ENCODE measurements at regions not wholly inside any gene's neighbourhood (a gene's known extent, or its start where the extent isn't known, plus 50 kb on each side); places are given as distances from the start of the nearest gene placed in this dataset.
A peak's percentile ranks its signal among the peaks of the same experiment; 100 is the strongest.

DNA sequence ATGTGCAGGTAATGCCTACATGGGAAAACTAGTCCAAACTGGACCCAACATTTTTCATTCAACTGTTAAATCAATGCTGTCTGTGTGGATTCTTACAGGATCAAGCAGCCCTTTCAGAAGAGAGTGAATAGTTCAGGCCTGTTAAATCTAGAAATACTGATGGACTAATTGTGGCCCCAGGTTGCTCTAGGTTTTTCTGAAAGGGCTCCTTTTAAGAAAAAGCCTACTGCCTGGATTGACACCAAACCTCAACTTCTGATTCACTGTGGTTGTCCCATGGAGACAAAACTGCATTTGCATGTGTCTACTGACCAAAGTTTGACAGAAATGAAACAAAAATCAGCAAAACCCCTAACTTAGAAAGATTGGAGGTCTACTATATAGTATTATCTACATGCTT, 437.0 kb downstream of the KLF12 start:
- ATAC-seq, result no peak
- Histone ChIP-seq H3K27me3 (ENCODE audit: control insufficient read depth in 2 of 2, insufficient read depth in 2 of 2, low read length in 2 of 2) (no peaks in the 10 kb centered on the region), H3K9me3 (ENCODE audit: control insufficient read depth in 2 of 3, low read length in 3 of 3) (no peaks in the 10 kb centered on the region), H3K27ac (ENCODE audit: low read depth, low read length) (no peak overlapping the region), H3K4me1 (ENCODE audit: control insufficient read depth in 2 of 2, insufficient read depth in 2 of 2, low read length in 2 of 2) (peaks cover 0 to 10% of the 10 kb centered on the region in 2 donors), H3K36me3 (ENCODE audit: control insufficient read depth in 2 of 3, insufficient read depth in 3 of 3, low read length in 3 of 3) (peaks cover 11 to 35% (median 15%) of the 10 kb centered on the region in 3 experiments), H3K4me3 (ENCODE audit: low read length) (no peak overlapping the region)
- no peak for DNase-seq
- peaks cover 2 to 33% (median 22%) of the 10 kb centered on the region in 7 donors for H3K4me1 Mint-ChIP-seq
- no peaks in the 10 kb centered on the region for H3K27me3 Mint-ChIP-seq
- H3K27ac Mint-ChIP-seq, result peak overlapping the region in 4 of 9 donors; percentile 43 to 76 (median 58)
- H3K9me3 Mint-ChIP-seq, result peaks cover 0 to 4% (median 0%) of the 10 kb centered on the region in 11 donors
- CTCF ChIA-PET, result no interaction called here
- H3K36me3 Mint-ChIP-seq, result peaks cover 13 to 55% (median 42%) of the 10 kb centered on the region in 5 donors
- POLR2A ChIA-PET, result interaction anchor here (0.9 kb wide), 1 partner anchor 9 kb away, joined by 4 read pairs; no protein-coding TSS in a partner anchor
- H3K4me3 Mint-ChIP-seq, result no peak overlapping the region
- intact Hi-C loops (cut with micrococcal nuclease), result no loop called here

DNA sequence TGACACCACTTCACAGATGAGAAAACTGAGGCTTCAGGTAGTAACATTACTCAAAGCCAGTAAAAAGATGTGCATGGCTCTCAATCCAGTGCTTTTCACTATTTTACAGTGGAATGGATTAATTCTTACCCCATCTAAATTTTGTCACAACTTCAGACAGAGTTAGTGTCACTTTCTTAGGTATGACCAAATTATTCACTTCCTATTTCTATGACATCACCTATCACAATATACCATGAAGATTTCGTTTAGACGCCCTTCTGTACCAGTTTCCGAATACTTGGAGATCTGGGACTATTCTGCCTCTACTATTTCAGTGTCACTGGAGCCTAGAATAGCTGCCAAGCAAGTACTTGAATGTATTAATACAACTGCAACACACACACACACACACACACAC, 437.5 kb downstream of the KLF12 start:
- Mint-ChIP-seq H3K27me3 (no peaks in the 10 kb centered on the region), H3K36me3 (peaks cover 13 to 60% (median 45%) of the 10 kb centered on the region in 5 donors)
- POLR2A ChIA-PET, result no interaction called here

DNA sequence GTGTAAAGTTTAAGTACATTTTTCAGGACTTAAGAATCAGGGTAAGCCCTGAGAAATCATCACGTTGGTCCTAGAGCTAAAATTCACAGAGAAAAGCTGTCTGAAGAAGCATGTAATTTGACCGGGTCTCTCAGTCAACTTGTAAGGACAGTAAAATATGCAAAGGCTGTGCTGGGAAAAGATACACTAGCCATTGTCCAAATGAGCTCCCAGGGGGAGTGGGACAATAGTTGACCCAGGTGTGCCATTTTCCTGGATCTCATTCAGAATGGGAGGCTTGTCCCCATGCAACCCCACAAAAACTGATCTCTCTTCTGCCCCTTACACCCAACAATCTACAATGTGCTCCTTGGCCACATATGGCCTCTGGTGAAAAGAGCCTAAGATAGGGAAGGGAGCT, 437.9 kb downstream of the KLF12 start:
- no peak overlapping the region for H3K4me3 ChIP-seq (ENCODE audit: low read length)
- peaks cover 0 to 4% (median 0%) of the 10 kb centered on the region in 11 donors for H3K9me3 Mint-ChIP-seq
- peaks cover 2 to 27% (median 19%) of the 10 kb centered on the region in 7 donors for H3K4me1 Mint-ChIP-seq
- H3K27me3 ChIP-seq (ENCODE audit: control insufficient read depth in 2 of 2, insufficient read depth in 2 of 2, low read length in 2 of 2), result no peaks in the 10 kb centered on the region
- no peaks in the 10 kb centered on the region for H3K27me3 Mint-ChIP-seq
- H3K4me3 Mint-ChIP-seq, result no peak overlapping the region
- peaks cover 0 to 2% of the 10 kb centered on the region in 2 donors for H3K4me1 ChIP-seq (ENCODE audit: control insufficient read depth in 2 of 2, insufficient read depth in 2 of 2, low read length in 2 of 2)
- DNase-seq, result no peak
- intact Hi-C loops (cut with micrococcal nuclease), result no loop called here
- peaks cover 13 to 64% (median 48%) of the 10 kb centered on the region in 5 donors for H3K36me3 Mint-ChIP-seq
- ATAC-seq, result no peak
- no peak overlapping the region for H3K27ac ChIP-seq (ENCODE audit: low read depth, low read length)
- ChIA-PET CTCF (no interaction called here), POLR2A (no interaction called here)
- peaks cover 11 to 36% (median 15%) of the 10 kb centered on the region in 3 experiments for H3K36me3 ChIP-seq (ENCODE audit: control insufficient read depth in 2 of 3, insufficient read depth in 3 of 3, low read length in 3 of 3)
- peak overlapping the region in 2 of 9 donors; percentile 59 to 76 for H3K27ac Mint-ChIP-seq
- no peaks in the 10 kb centered on the region for H3K9me3 ChIP-seq (ENCODE audit: control insufficient read depth in 2 of 3, low read length in 3 of 3)

More for the DNA sequence above, 437.5 kb downstream of the KLF12 start:
- DNase-seq (no peak), ATAC-seq (no peak)
- Histone ChIP-seq H3K4me1 (ENCODE audit: control insufficient read depth in 2 of 2, insufficient read depth in 2 of 2, low read length in 2 of 2) (peaks cover 0 to 7% of the 10 kb centered on the region in 2 donors), H3K36me3 (ENCODE audit: control insufficient read depth in 2 of 3, insufficient read depth in 3 of 3, low read length in 3 of 3) (peaks cover 11 to 36% (median 15%) of the 10 kb centered on the region in 3 experiments), H3K4me3 (ENCODE audit: low read length) (no peak overlapping the region), H3K27me3 (ENCODE audit: control insufficient read depth in 2 of 2, insufficient read depth in 2 of 2, low read length in 2 of 2) (no peaks in the 10 kb centered on the region), H3K27ac (ENCODE audit: low read depth, low read length) (no peak overlapping the region), H3K9me3 (ENCODE audit: control insufficient read depth in 2 of 3, low read length in 3 of 3) (no peaks in the 10 kb centered on the region)
- Mint-ChIP-seq H3K4me1 (peaks cover 2 to 29% (median 19%) of the 10 kb centered on the region in 7 donors), H3K9me3 (peaks cover 0 to 4% (median 0%) of the 10 kb centered on the region in 11 donors), H3K4me3 (no peak overlapping the region), H3K27ac (peak overlapping the region in 2 of 9 donors; percentile 59 to 76)
- intact Hi-C loops (cut with micrococcal nuclease), result no loop called here
- CTCF ChIA-PET, result no interaction called here

DNA sequence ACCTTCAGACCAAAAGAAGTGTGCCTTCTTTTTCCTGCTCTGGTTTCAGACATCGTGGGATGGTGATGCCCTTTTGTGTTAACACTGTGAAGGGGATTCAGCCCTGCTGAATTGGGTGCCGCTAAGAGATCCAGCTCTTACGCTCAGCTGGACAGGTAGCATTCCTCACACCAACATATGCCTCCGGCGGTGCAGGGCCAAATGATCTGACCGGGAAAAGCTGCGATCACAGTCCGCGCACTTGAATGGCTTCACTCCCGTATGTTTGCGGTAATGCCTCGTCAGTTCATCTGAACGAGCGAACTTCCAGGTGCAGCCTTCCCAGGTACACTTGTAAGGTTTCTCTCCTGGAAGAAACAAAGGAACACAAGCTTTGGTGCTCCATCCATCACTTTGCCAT, 438.9 kb downstream of the KLF12 start:
- DNase-seq (no peak), ATAC-seq (no peak)
- POLR2A ChIA-PET, result no interaction called here
- no peaks in the 10 kb centered on the region for H3K27me3 ChIP-seq (ENCODE audit: control insufficient read depth in 2 of 2, insufficient read depth in 2 of 2, low read length in 2 of 2)
- H3K9me3 ChIP-seq (ENCODE audit: control insufficient read depth in 2 of 3, low read length in 3 of 3), result no peaks in the 10 kb centered on the region
- H3K36me3 Mint-ChIP-seq, result peaks cover 13 to 74% (median 57%) of the 10 kb centered on the region in 5 donors
- intact Hi-C loops (cut with micrococcal nuclease), result no loop called here
- CTCF ChIA-PET, result no interaction called here
- no peaks in the 10 kb centered on the region for H3K4me1 ChIP-seq (ENCODE audit: control insufficient read depth in 2 of 2, insufficient read depth in 2 of 2, low read length in 2 of 2)
- peaks cover 2 to 22% (median 16%) of the 10 kb centered on the region in 7 donors for H3K4me1 Mint-ChIP-seq
- peaks cover 11 to 36% (median 15%) of the 10 kb centered on the region in 3 experiments for H3K36me3 ChIP-seq (ENCODE audit: control insufficient read depth in 2 of 3, insufficient read depth in 3 of 3, low read length in 3 of 3)
- H3K27me3 Mint-ChIP-seq, result no peaks in the 10 kb centered on the region
- no peak overlapping the region for H3K4me3 ChIP-seq (ENCODE audit: low read length)
- H3K27ac Mint-ChIP-seq, result no peak overlapping the region
- H3K27ac ChIP-seq (ENCODE audit: low read depth, low read length), result no peak overlapping the region
- H3K4me3 Mint-ChIP-seq, result no peak overlapping the region
- peaks cover 0 to 4% (median 0%) of the 10 kb centered on the region in 11 donors for H3K9me3 Mint-ChIP-seq

DNA sequence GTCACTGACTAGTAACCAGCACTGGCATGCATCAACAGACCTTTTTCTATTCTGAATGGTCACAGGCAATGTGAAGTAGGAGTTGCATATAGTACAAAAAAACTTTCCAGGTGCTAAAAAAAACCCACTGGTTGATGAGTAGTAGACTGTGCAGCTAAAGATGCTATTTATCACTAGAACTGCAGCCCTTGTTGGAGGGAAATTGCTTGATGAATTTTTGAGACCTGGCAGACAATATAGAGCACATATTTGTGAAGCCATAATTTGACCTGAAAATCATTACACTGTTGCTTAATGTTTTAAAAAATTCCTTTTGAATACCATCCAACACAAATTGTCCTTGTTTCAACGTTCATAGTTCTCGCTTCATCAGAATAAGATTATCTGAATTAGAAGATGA, 441.0 kb downstream of the KLF12 start:
- H3K4me1 ChIP-seq (ENCODE audit: control insufficient read depth in 2 of 2, insufficient read depth in 2 of 2, low read length in 2 of 2), result no peaks in the 10 kb centered on the region
- H3K27ac ChIP-seq (ENCODE audit: low read depth, low read length), result no peak overlapping the region
- DNase-seq (no peak), ATAC-seq (no peak)
- H3K4me3 ChIP-seq (ENCODE audit: low read length), result no peak overlapping the region
- Mint-ChIP-seq H3K9me3 (peaks cover 0 to 2% (median 0%) of the 10 kb centered on the region in 11 donors), H3K4me1 (peaks cover 2 to 19% (median 9%) of the 10 kb centered on the region in 7 donors), H3K27me3 (no peaks in the 10 kb centered on the region), H3K36me3 (peaks cover 21 to 89% (median 69%) of the 10 kb centered on the region in 5 donors), H3K4me3 (no peak overlapping the region), H3K27ac (peak overlapping the region in 3 of 9 donors; percentile 21 to 47 (median 33))
- H3K36me3 ChIP-seq (ENCODE audit: control insufficient read depth in 2 of 3, insufficient read depth in 3 of 3, low read length in 3 of 3), result peaks cover 11 to 39% (median 15%) of the 10 kb centered on the region in 3 experiments
- intact Hi-C loops (cut with micrococcal nuclease), result no loop called here
- POLR2A ChIA-PET, result no interaction called here
- H3K9me3 ChIP-seq (ENCODE audit: control insufficient read depth in 2 of 3, low read length in 3 of 3), result no peaks in the 10 kb centered on the region
- no peaks in the 10 kb centered on the region for H3K27me3 ChIP-seq (ENCODE audit: control insufficient read depth in 2 of 2, insufficient read depth in 2 of 2, low read length in 2 of 2)
- CTCF ChIA-PET, result no interaction called here

DNA sequence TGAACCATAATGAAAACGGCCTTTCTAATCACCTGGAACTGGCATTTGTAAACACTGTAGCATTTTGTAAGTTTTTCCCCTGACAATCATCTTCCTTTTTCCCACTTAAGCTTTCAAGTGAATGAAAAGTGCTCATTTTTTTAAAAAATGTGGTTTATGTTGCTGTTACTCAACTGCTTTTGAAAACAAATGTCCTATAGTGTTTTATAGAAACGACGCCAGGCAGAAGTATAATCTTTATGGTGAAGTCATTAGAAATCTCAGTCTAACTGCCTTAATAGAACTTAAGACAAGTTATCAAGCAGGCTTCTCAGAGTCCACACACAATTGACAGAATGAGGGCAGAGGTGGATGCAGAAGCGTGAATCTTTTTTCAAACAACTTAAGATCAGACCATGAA, 442.3 kb downstream of the KLF12 start:
- no peak overlapping the region for H3K27ac ChIP-seq (ENCODE audit: low read depth, low read length)
- Mint-ChIP-seq H3K27ac (peak overlapping the region in 2 of 9 donors; percentile 29 to 58), H3K27me3 (no peaks in the 10 kb centered on the region), H3K9me3 (no peaks in the 10 kb centered on the region), H3K36me3 (peaks cover 15 to 89% (median 70%) of the 10 kb centered on the region in 5 donors), H3K4me1 (peaks cover 0 to 10% (median 0%) of the 10 kb centered on the region in 7 donors), H3K4me3 (no peak overlapping the region)
- POLR2A ChIA-PET, result no interaction called here
- DNase-seq (no peak), ATAC-seq (no peak)
- CTCF ChIA-PET, result no interaction called here
- no peaks in the 10 kb centered on the region for H3K4me1 ChIP-seq (ENCODE audit: control insufficient read depth in 2 of 2, insufficient read depth in 2 of 2, low read length in 2 of 2)
- no peaks in the 10 kb centered on the region for H3K9me3 ChIP-seq (ENCODE audit: control insufficient read depth in 2 of 3, low read length in 3 of 3)
- no peaks in the 10 kb centered on the region for H3K27me3 ChIP-seq (ENCODE audit: control insufficient read depth in 2 of 2, insufficient read depth in 2 of 2, low read length in 2 of 2)
- intact Hi-C loops (cut with micrococcal nuclease), result no loop called here
- H3K36me3 ChIP-seq (ENCODE audit: control insufficient read depth in 2 of 3, insufficient read depth in 3 of 3, low read length in 3 of 3), result peaks cover 11 to 39% (median 15%) of the 10 kb centered on the region in 3 experiments
- H3K4me3 ChIP-seq (ENCODE audit: low read length), result no peak overlapping the region

DNA sequence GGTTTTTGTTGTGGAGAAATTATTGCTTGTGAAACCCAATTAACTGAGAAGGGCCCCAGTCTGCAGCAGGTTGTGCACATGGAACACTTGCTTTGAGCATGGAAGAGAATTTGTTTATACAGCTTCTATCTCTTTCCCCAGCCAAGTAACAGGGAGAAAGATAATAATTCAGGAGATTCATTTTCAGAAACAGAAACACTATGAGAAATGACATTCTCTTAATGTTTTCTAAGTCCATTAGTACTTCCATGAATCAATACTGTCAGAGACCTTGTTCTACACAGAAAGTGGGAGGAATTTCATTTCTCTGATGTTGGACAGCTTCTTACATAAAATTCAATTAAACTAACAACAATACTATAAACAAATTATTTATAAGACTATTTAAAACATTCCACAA, 446.3 kb downstream of the KLF12 start:
- POLR2A ChIA-PET, result interaction anchor here (1.0 kb wide), 1 partner anchor 10 kb away, joined by 4 read pairs; no protein-coding TSS in a partner anchor
- DNase-seq (no peak), ATAC-seq (no peak)
- Mint-ChIP-seq H3K27me3 (no peaks in the 10 kb centered on the region), H3K4me3 (no peak overlapping the region), H3K4me1 (peaks cover 0 to 18% (median 3%) of the 10 kb centered on the region in 7 donors), H3K27ac (peak overlapping the region in 1 of 9 donors; percentile 54), H3K36me3 (peaks cover 8 to 73% (median 55%) of the 10 kb centered on the region in 5 donors), H3K9me3 (peaks cover 0 to 1% (median 0%) of the 10 kb centered on the region in 11 donors)
- intact Hi-C loops (cut with micrococcal nuclease), result loop anchor here in 1 of 2 donors (5.0 kb wide), 1 partner anchor 66 kb away; no protein-coding TSS in a partner anchor
- no peak overlapping the region for H3K27ac ChIP-seq (ENCODE audit: low read depth, low read length)
- H3K9me3 ChIP-seq (ENCODE audit: control insufficient read depth in 2 of 3, low read length in 3 of 3), result no peaks in the 10 kb centered on the region
- no peak overlapping the region for H3K4me3 ChIP-seq (ENCODE audit: low read length)
- no peaks in the 10 kb centered on the region for H3K27me3 ChIP-seq (ENCODE audit: control insufficient read depth in 2 of 2, insufficient read depth in 2 of 2, low read length in 2 of 2)
- no peaks in the 10 kb centered on the region for H3K4me1 ChIP-seq (ENCODE audit: control insufficient read depth in 2 of 2, insufficient read depth in 2 of 2, low read length in 2 of 2)
- CTCF ChIA-PET, result no interaction called here
- H3K36me3 ChIP-seq (ENCODE audit: control insufficient read depth in 2 of 3, insufficient read depth in 3 of 3, low read length in 3 of 3), result peaks cover 0 to 12% (median 7%) of the 10 kb centered on the region in 3 experiments

All from naive thymus-derived CD4-positive, alpha-beta T cell (primary cell).